ENCODE measurements at regions not wholly inside any gene's neighbourhood (a gene's known extent, or its start where the extent isn't known, plus 50 kb on each side); places are given as distances from the start of the nearest gene placed in this dataset.

DNA sequence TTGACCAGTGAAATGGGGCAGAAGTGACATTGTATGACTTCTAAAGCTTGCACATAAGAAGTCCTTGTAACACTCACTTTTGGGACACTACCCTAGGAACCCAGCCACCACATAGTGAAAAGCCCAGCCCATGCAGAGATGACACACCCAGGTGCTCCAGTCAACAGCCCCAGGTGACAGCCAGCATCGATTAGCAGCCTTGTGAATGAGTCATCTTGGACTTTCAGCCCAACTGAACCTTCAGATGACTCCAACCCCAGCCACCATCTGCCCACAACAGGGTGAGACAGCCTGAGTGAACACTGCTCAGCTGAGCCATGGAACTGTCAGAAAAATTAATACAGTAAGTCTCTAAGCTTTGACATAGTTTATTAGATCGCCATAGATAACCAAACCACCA lies 458.6 kb downstream of the ZSWIM6 start:
- Mint-ChIP-seq H3K9me3 (ENCODE audit: unreplicated experiment) (no peaks in the 10 kb centered on the region), H3K27ac (ENCODE audit: unreplicated experiment) (no peak overlapping the region), H3K4me3 (ENCODE audit: unreplicated experiment) (no peak overlapping the region), H3K36me3 (ENCODE audit: low read depth, unreplicated experiment) (no peaks in the 10 kb centered on the region), H3K27me3 (ENCODE audit: unreplicated experiment) (peaks cover 4% of the 10 kb centered on the region), H3K4me1 (ENCODE audit: unreplicated experiment) (no peaks in the 10 kb centered on the region)
- no peak for DNase-seq (ENCODE audit: low spot score)
- TF ChIP-seq, protein P1, sequence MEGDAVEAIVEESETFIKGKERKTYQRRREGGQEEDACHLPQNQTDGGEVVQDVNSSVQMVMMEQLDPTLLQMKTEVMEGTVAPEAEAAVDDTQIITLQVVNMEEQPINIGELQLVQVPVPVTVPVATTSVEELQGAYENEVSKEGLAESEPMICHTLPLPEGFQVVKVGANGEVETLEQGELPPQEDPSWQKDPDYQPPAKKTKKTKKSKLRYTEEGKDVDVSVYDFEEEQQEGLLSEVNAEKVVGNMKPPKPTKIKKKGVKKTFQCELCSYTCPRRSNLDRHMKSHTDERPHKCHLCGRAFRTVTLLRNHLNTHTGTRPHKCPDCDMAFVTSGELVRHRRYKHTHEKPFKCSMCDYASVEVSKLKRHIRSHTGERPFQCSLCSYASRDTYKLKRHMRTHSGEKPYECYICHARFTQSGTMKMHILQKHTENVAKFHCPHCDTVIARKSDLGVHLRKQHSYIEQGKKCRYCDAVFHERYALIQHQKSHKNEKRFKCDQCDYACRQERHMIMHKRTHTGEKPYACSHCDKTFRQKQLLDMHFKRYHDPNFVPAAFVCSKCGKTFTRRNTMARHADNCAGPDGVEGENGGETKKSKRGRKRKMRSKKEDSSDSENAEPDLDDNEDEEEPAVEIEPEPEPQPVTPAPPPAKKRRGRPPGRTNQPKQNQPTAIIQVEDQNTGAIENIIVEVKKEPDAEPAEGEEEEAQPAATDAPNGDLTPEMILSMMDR (IDR thresholded peaks at IDR 0.05; ENCODE audit: unreplicated experiment): no peak

DNA sequence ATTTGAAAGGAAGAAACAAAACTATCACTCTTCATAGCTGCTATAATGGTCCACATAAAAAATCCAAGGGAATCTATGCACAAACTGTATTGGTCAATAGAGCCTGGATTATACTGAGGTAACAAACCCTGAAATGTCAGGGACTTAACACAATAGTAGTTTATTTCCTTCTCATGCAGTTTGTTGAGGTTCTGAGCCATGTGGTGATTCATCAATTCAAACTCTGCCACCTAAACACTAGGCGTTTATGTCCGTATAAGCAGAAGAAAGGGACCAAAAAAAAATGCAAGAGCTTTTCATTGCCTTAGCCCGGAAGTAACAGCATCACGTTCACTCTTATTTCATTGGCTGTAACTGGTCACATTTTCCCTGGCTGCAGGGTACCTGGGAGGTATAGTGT lies 464.7 kb downstream of the ZSWIM6 start:
- no peaks in the 10 kb centered on the region for H3K27me3 Mint-ChIP-seq (ENCODE audit: unreplicated experiment)

DNA sequence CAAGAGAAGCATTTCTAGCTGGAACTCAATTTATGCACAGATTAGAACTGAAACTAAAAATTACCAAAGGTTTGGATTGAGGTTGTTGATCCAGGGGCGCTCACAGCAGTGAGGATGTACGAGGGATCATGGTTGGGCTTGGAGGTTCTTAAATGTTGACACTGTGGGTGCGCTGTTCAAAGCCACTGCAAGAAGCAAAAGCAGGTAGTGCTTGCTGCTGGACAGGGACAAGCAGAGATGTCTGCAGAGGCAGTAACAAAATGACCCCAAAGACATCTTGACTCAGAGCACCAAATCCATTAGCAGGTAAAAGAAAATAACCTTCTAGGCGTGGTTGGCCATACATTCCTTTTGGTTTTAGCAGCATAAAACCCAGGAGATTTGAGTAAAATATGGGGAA lies 468.4 kb downstream of the ZSWIM6 start:
- TF ChIP-seq, protein P1 (IDR thresholded peaks at IDR 0.05; ENCODE audit: unreplicated experiment): no peak
- Mint-ChIP-seq H3K27ac (ENCODE audit: unreplicated experiment) (no peak overlapping the region), H3K4me1 (ENCODE audit: unreplicated experiment) (peaks cover 6% of the 10 kb centered on the region), H3K4me3 (ENCODE audit: unreplicated experiment) (no peak overlapping the region), H3K9me3 (ENCODE audit: unreplicated experiment) (no peaks in the 10 kb centered on the region), H3K27me3 (ENCODE audit: unreplicated experiment) (no peaks in the 10 kb centered on the region), H3K36me3 (ENCODE audit: low read depth, unreplicated experiment) (no peaks in the 10 kb centered on the region)
- DNase-seq (ENCODE audit: low spot score): no peak

More for the DNA sequence above, 464.7 kb downstream of the ZSWIM6 start:
- H3K27ac Mint-ChIP-seq (ENCODE audit: unreplicated experiment): no peak overlapping the region
- H3K9me3 Mint-ChIP-seq (ENCODE audit: unreplicated experiment): no peaks in the 10 kb centered on the region
- H3K36me3 Mint-ChIP-seq (ENCODE audit: low read depth, unreplicated experiment): no peaks in the 10 kb centered on the region
- H3K4me1 Mint-ChIP-seq (ENCODE audit: unreplicated experiment): peaks cover 6% of the 10 kb centered on the region
- H3K4me3 Mint-ChIP-seq (ENCODE audit: unreplicated experiment): no peak overlapping the region
- no peak for DNase-seq (ENCODE audit: low spot score)
- TF ChIP-seq, protein P1 (IDR thresholded peaks at IDR 0.05; ENCODE audit: unreplicated experiment): no peak

DNA sequence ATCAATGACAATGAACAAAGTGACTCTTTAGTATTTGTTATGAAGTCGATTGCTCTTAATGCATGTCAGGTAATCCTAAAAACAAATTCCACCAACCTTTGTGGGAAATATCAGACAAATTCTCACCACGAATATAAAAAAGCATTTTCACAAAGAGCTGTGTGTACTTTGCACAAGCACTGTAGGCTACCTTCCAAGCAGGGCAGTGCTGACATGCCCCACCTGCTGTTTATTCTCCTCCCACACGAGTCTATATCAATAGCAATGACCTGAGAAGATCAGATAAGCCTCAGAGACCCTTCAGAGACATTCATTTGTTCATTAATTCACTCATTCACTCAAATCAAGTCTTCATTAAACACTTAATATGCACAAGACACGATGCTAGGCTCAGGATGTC lies 469.1 kb downstream of the ZSWIM6 start:
- Mint-ChIP-seq H3K4me3 (ENCODE audit: unreplicated experiment) (no peak overlapping the region), H3K27me3 (ENCODE audit: unreplicated experiment) (no peaks in the 10 kb centered on the region), H3K27ac (ENCODE audit: unreplicated experiment) (no peak overlapping the region), H3K4me1 (ENCODE audit: unreplicated experiment) (peaks cover 6% of the 10 kb centered on the region), H3K9me3 (ENCODE audit: unreplicated experiment) (no peaks in the 10 kb centered on the region), H3K36me3 (ENCODE audit: low read depth, unreplicated experiment) (no peaks in the 10 kb centered on the region)
- TF ChIP-seq, protein P1 (IDR thresholded peaks at IDR 0.05; ENCODE audit: unreplicated experiment): no peak
- DNase-seq (ENCODE audit: low spot score): no peak

DNA sequence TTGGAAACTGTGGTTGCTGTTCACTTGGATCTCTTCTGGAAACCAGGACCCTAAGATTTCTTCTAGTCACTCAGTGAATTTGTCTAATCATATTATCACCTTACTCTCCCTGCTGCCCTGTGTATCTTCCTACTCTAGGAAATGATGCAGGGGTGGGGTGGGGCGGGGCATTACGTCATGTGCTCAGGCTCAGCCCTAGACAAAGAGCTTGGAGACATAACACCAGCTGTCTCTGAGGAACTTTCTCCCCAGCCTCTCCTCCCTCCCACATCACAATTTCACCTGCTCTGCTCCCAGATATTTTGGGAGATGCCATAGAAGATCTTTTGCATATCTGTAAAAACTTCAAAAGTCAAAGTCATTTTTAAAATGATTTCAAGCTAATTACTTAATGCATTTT lies 470.4 kb downstream of the ZSWIM6 start:
- Mint-ChIP-seq H3K4me1 (ENCODE audit: unreplicated experiment) (peaks cover 6% of the 10 kb centered on the region), H3K4me3 (ENCODE audit: unreplicated experiment) (no peak overlapping the region), H3K9me3 (ENCODE audit: unreplicated experiment) (no peaks in the 10 kb centered on the region), H3K27ac (ENCODE audit: unreplicated experiment) (no peak overlapping the region), H3K27me3 (ENCODE audit: unreplicated experiment) (no peaks in the 10 kb centered on the region), H3K36me3 (ENCODE audit: low read depth, unreplicated experiment) (no peaks in the 10 kb centered on the region)
- no peak for DNase-seq (ENCODE audit: low spot score)
- TF ChIP-seq, protein P1 (IDR thresholded peaks at IDR 0.05; ENCODE audit: unreplicated experiment): no peak
